AG04450 (cell line): ENCODE measurements at regions not wholly inside any gene's neighbourhood (a gene's known extent, or its start where the extent isn't known, plus 50 kb on each side); places are given as distances from the start of the nearest gene placed in this dataset.

Source experiments
- CTCF ChIA-PET: fragments of 300-600, 350-600 bp; formaldehyde crosslinking; extraction: SDS; loops from one replicate; lab custom pipeline; 2022; ENCODE audit warnings: antibody characterized with exemption, inconsistent platforms; lab: Charles Lee
- POLR2A ChIA-PET: fragments of 350-600 bp; formaldehyde crosslinking; extraction: SDS; loops from one replicate; lab custom pipeline; 2021; ENCODE audit warnings: antibody characterized with exemption, inconsistent platforms; lab: Yijun Ruan, JAX
- DNase-seq: peaks from one replicate; pipeline ENCODE4 v3.0.0-alpha.2; 2011; ENCODE audit warnings: low read depth, low spot score
- H3K27ac ChIP-seq: one replicate; pipeline ENCODE4 v1.5.1; 2012; ENCODE audit warnings: low read depth, low read length, control low read depth
- H3K27me3 ChIP-seq: one replicate; pipeline ENCODE4 v1.6.0; 2012; ENCODE audit warnings: low read length; ENCODE audit not compliant: control insufficient read depth, insufficient read depth
- H3K4me3 ChIP-seq: 2 replicates; pipeline ENCODE4 v1.5.1; 2011; ENCODE audit warnings: mild to moderate bottlenecking, low read depth, low read length, control low read depth
- H3K9me3 ChIP-seq: 2 replicates; pipeline ENCODE4 v1.5.1; 2012; ENCODE audit warnings: low read length; ENCODE audit not compliant: control insufficient read depth, insufficient read depth
- TF ChIP-seq, protein P1 (sequence below): IDR thresholded peaks from 2 replicates; pipeline ENCODE4 v1.5.1; 2011; ENCODE audit warnings: low read depth, low read length, control low read depth, inconsistent platforms

DNA sequence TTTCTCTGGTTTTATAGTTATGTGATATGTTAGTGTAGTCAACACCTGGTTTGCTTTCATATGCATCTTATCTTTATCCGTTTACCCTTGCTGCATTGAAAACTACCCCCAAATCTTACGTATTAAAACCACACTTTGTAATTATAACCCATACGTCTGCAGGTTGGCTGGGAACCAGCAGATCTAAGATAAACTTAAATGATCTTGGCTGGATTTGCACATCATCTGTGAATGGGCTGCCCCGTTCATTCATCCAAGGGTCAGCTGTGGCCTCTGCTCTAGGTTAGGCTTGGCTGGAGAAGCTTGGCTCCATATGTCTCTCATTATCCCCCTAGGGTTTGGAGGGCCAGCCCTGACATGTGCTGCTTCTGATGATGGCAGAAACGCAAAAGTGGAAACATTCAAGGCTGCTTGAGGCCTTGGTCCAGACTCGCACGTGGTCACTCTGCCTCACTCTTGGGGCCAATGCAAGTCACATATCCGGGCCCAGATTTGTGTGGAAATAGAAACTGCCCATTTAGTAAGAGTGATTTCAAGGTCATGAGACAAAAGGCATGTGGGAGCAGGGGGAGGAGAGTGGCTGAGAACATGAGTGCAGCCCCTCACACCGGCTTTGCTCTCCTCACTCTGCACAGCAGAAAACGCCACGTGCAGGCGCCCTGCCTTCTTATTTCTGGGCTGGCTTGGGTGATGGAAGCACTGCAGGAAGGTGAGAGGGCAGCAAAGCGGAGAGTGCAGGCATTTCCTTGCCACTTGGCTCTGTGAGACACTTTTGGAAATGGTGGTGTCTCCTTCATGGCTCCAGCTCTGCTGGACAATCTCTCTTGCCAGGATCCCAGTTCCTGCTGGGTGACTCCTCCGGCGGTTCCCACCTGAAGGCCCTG, 553.8 kb downstream of the GLRX3 start:
- DNase-seq, result no peak
- Histone ChIP-seq H3K9me3 (peaks cover 39% of the 10 kb centered on the region), H3K27ac (no peak overlapping the region), H3K4me3 (no peak overlapping the region), H3K27me3 (no peaks in the 10 kb centered on the region)
- TF ChIP-seq, protein P1, sequence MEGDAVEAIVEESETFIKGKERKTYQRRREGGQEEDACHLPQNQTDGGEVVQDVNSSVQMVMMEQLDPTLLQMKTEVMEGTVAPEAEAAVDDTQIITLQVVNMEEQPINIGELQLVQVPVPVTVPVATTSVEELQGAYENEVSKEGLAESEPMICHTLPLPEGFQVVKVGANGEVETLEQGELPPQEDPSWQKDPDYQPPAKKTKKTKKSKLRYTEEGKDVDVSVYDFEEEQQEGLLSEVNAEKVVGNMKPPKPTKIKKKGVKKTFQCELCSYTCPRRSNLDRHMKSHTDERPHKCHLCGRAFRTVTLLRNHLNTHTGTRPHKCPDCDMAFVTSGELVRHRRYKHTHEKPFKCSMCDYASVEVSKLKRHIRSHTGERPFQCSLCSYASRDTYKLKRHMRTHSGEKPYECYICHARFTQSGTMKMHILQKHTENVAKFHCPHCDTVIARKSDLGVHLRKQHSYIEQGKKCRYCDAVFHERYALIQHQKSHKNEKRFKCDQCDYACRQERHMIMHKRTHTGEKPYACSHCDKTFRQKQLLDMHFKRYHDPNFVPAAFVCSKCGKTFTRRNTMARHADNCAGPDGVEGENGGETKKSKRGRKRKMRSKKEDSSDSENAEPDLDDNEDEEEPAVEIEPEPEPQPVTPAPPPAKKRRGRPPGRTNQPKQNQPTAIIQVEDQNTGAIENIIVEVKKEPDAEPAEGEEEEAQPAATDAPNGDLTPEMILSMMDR, result no peak
- POLR2A ChIA-PET, result no interaction called here
- CTCF ChIA-PET, result no interaction called here

DNA sequence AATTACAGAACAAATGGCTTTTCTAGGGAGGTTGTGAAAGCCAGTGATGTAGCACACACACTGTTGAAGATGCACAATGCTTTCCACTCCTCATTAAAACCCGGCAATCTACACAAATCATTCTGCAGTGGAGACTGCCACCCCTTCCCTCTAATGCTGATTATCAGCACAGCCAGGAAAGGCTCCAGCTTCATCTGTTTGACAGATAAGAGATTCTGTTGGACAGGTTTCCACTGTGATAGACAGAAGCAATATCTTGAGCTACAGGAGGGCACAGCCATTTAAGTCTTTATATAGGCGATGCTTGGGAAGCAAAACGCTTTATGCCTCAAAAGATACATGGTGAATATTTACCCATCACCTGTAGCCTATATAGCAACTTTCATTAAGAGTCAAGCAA, 555.6 kb downstream of the GLRX3 start:
- no peak for DNase-seq
- CTCF ChIA-PET, result no interaction called here
- H3K27ac ChIP-seq, result no peak overlapping the region
- POLR2A ChIA-PET, result no interaction called here
- no peaks in the 10 kb centered on the region for H3K27me3 ChIP-seq
- TF ChIP-seq, protein P1, result no peak
- H3K4me3 ChIP-seq, result no peak overlapping the region
- peaks cover 36% of the 10 kb centered on the region for H3K9me3 ChIP-seq

DNA sequence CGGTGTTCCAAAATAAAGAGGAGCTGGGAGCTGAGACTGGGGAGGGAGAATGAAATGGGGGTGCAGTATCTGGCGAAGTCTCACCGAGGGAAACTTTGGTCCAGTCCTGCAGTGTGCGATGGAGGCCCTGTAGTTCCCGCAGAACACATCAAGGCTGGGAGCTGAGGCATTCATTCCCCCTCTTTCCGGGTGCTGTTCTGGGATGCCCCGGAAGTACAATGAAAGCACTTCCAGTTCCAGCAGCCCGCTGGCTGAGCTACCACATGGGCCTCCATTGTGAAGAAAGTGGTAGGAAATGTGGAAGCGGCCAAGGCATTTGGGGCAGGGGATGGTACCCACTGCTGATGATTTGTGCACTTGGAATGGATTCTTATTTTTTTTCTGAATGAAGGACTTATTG, 560.7 kb downstream of the GLRX3 start:
- TF ChIP-seq, protein P1, result no peak
- POLR2A ChIA-PET, result no interaction called here
- no peak overlapping the region for H3K4me3 ChIP-seq
- no peaks in the 10 kb centered on the region for H3K27me3 ChIP-seq
- H3K9me3 ChIP-seq, result peaks cover 38% of the 10 kb centered on the region
- H3K27ac ChIP-seq, result no peak overlapping the region
- CTCF ChIA-PET, result no interaction called here
- no peak for DNase-seq

DNA sequence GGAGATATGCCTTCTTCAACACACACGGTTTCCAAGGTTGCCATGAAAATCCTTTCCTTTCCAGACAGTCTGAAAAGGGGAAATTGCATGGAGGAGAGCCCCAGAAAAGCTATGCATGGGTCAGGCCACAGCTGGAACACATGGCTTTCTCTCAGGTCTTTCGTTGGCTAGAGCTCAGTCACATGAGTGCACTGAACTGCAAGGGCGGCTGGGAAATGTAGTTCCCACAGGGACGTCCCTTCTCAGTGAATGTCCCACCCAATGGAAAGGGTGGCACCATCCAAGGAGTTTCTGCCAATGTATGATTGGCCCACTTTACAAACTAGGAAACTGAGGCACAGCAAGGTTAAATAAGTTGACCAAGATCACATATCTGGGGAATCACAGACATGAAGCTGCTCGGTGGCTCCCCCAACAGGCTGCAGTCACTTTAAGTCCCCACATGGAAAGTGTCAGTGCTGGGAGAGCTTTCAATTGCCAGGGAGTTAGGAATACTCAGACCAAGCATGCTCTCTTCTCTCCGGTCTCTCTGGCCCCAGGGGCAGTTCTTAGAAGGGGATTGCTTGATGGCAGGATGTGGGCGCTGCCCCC, 571.3 kb downstream of the GLRX3 start:
- no peak overlapping the region for H3K27ac ChIP-seq
- no peak overlapping the region for H3K4me3 ChIP-seq
- CTCF ChIA-PET, result no interaction called here
- no peaks in the 10 kb centered on the region for H3K27me3 ChIP-seq
- POLR2A ChIA-PET, result no interaction called here
- DNase-seq, result no peak
- TF ChIP-seq, protein P1, result no peak
- peaks cover 87% of the 10 kb centered on the region for H3K9me3 ChIP-seq

DNA sequence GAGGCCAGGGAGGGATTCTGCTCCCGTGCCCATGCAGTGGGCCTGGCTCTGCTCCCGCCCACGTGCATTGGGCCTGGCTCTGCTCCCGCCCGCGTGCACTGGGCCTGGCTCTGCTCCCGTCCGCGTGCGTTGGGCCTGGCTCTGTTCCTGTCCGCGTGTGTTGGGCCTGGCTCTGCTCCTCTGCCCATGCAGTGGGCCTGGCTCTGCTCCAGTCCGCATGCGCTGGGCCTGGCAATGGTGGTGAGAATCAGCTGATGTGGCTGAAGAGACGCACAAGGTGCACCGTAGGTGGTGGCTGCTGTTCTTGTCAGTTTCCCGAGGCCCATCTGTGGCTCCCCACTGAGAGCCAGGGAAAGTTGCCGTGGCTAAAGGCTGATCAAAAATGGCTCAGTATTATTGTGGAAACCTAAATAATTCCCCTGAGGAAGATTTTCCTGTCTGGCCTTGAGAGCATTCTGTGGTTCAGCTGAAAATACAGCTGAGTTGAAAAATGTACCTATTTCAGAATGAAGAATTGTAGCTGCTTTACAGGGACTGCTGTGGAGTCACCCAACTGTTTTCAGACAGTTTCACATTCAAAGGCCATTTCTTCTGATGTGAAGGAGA, 572.4 kb downstream of the GLRX3 start:
- TF ChIP-seq, protein P1, result no peak
- ChIA-PET POLR2A (no interaction called here), CTCF (no interaction called here)
- DNase-seq, result no peak
- Histone ChIP-seq H3K9me3 (peaks cover 88% of the 10 kb centered on the region), H3K27me3 (no peaks in the 10 kb centered on the region), H3K4me3 (no peak overlapping the region), H3K27ac (no peak overlapping the region)
